C4-2B (cell line): ENCODE measurements at regions not wholly inside any gene's neighbourhood (a gene's known extent, or its start where the extent isn't known, plus 50 kb on each side); places are given as distances from the start of the nearest gene placed in this dataset.

ENCODE experiments used
- ZFX ChIP-seq: fragments of 450-650 bp; IDR thresholded peaks from 2 replicates; pipeline ENCODE4 v1.6.1; 2017
- TF ChIP-seq, protein P1 (sequence below): fragments of 450-650 bp; conservative IDR thresholded peaks from 2 replicates; pipeline ENCODE4 v1.5.1; 2017; ENCODE audit warnings: mild to moderate bottlenecking

DNA sequence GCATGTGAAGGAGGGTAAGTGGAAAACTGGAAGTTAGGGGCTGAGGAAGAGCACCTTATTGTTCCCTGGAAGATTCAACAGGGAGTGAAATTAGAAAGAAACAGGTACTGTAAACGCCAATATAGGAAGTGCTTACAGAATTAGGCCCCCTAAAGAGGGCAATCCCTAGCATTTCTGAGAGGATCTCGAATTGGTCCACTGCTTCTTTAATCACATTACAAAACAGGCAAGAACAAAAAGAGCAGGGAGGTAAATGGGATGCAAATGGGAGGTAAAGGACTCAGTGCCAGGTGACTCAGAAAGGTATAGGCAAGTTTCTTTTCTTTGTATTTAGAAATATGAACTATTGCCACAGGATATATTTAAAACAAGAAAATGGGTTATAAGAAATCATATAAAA lies 116.4 kb upstream of the FANCL start:
- TF ChIP-seq, protein P1, sequence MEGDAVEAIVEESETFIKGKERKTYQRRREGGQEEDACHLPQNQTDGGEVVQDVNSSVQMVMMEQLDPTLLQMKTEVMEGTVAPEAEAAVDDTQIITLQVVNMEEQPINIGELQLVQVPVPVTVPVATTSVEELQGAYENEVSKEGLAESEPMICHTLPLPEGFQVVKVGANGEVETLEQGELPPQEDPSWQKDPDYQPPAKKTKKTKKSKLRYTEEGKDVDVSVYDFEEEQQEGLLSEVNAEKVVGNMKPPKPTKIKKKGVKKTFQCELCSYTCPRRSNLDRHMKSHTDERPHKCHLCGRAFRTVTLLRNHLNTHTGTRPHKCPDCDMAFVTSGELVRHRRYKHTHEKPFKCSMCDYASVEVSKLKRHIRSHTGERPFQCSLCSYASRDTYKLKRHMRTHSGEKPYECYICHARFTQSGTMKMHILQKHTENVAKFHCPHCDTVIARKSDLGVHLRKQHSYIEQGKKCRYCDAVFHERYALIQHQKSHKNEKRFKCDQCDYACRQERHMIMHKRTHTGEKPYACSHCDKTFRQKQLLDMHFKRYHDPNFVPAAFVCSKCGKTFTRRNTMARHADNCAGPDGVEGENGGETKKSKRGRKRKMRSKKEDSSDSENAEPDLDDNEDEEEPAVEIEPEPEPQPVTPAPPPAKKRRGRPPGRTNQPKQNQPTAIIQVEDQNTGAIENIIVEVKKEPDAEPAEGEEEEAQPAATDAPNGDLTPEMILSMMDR, result no peak
- TF ChIP-seq ZFX, result no peak
